ENCODE measurements at regions not wholly inside any gene's neighbourhood (a gene's known extent, or its start where the extent isn't known, plus 50 kb on each side); places are given as distances from the start of the nearest gene placed in this dataset.

GRCh38 chr1:83098131-83098530 lies 900.8 kb downstream of the TTLL7 start:
- no peak for DNase-seq (ENCODE audit: low spot score)

GRCh38 chr1:83097715-83098114 lies 901.2 kb downstream of the TTLL7 start:
- DNase-seq (ENCODE audit: low spot score): no peak
- Histone ChIP-seq H3K27ac (no peak overlapping the region), H3K4me3 (no peak overlapping the region)
- TF ChIP-seq CTCF (IDR thresholded peaks at IDR 0.05): no peak

More at GRCh38 chr1:83098131-83098530, 900.8 kb downstream of the TTLL7 start:
- TF ChIP-seq CTCF (IDR thresholded peaks at IDR 0.05): no peak
- Histone ChIP-seq H3K4me3 (no peak overlapping the region), H3K27ac (no peak overlapping the region)

- no peak for DNase-seq (ENCODE audit: low spot score)
- no peak for TF ChIP-seq CTCF (IDR thresholded peaks at IDR 0.05)
- Histone ChIP-seq H3K4me3 (no peak overlapping the region), H3K27ac (no peak overlapping the region)
Measured at GRCh38 chr1:83095570-83095969, 903.4 kb downstream of the TTLL7 start.

- no peak overlapping the region for H3K4me3 ChIP-seq
- no peak overlapping the region for H3K27ac ChIP-seq
- no peak for TF ChIP-seq CTCF (IDR thresholded peaks at IDR 0.05)
- no peak for DNase-seq (ENCODE audit: low spot score)
Measured at GRCh38 chr1:83090195-83090594, 908.7 kb downstream of the TTLL7 start.

GRCh38 chr1:83087851-83088250 lies 911.1 kb downstream of the TTLL7 start:
- Histone ChIP-seq H3K27ac (no peak overlapping the region), H3K4me3 (no peak overlapping the region)
- TF ChIP-seq CTCF (IDR thresholded peaks at IDR 0.05): no peak
- DNase-seq (ENCODE audit: low spot score): no peak

GRCh38 chr1:83086986-83087512 lies 911.9 kb downstream of the TTLL7 start:
- no peak overlapping the region for H3K4me3 ChIP-seq
- no peak for TF ChIP-seq CTCF (IDR thresholded peaks at IDR 0.05)
- H3K27ac ChIP-seq: no peak overlapping the region
- no peak for DNase-seq (ENCODE audit: low spot score)

- TF ChIP-seq CTCF (IDR thresholded peaks at IDR 0.05): no peak
- H3K4me3 ChIP-seq: no peak overlapping the region
- no peak for DNase-seq (ENCODE audit: low spot score)
- H3K27ac ChIP-seq: no peak overlapping the region
Measured at GRCh38 chr1:83086346-83086745, 912.6 kb downstream of the TTLL7 start.

All from coronary artery (tissue), 2 donors.